Suppressor macrophage (primary cell): ENCODE measurements at regions not wholly inside any gene's neighbourhood (a gene's known extent, or its start where the extent isn't known, plus 50 kb on each side); places are given as distances from the start of the nearest gene placed in this dataset.

ENCODE experiments used
- DNase-seq, 4 experiments: peaks; one replicate each; pipeline ENCODE4 v3.0.0-alpha.2; 2020 to 2022

GRCh38 chr1:39085174-39085573 lies 59.0 kb downstream of the NDUFS5 start:
- DNase-seq, result no peak

DNA sequence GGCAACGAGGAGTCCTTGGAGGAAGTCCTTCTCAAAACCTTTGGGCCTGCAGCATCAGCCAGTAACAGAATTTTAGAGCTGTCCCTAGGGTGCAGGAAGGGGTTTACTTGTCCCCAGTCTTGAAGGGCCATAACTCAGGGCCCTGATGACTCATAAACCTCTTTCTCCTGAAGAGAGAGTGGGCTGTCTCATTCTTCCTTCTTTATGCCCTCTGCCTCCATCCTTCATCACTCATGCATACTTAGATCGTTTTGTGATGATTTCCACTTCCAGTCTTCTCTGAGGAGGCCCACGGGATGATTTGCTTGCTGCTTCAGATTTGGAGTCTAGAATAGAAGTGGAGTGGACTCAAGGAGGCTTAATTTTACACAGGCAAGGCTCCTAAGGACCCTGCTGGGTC lies 60.2 kb downstream of the NDUFS5 start:
- peak in 1 of 4 experiments; percentile 28 for DNase-seq

DNA sequence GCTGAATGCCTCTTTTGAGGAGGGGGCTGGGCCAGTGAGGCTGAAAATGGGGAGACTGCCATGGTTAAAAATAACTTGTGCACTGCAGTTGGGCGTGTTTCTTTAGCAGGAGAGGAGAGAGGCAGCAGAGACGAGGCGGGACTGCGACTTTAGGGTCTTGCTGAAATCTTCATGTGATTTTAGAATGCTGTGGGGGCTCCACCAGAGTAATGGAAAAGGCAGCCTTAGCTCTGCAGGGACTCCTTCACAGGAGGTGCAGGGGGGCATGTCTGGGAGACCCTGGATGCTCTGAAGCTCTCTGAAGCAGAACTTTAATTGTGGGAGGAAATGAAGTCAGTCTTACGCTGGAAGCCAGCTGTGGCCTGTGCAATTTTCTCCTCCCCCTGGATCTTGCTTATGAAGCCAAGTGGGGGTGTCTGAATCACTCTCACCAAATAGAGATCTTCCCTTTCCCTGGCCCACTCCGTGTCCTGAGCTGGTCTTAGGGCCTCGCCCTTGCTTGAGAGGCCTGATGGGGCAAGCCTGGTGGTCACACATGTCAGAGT lies 60.8 kb downstream of the NDUFS5 start:
- DNase-seq, result peak; percentile 73 to 85 (median 74)

- no peak for DNase-seq
Observed at GRCh38 chr1:39087435-39087834, 61.3 kb downstream of the NDUFS5 start.

DNA sequence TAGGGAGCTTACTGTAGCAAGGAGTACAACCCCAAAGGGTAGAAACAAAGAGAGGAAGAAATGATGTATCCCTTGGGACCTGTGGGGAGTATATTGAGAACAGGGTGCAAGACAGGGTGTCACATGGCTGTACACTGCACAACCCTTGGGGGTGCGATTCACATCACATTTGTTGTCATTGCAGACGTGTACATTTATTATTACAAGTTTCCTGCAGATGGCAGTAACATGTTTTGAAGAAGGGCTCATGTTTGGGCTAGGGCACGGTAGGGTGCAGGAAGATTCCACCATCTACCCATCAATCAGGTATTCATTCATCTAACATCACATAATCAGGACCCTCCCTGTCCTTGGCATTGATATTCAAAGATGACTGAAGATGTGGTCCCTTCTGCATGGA lies 62.5 kb downstream of the NDUFS5 start:
- DNase-seq, result no peak

DNA sequence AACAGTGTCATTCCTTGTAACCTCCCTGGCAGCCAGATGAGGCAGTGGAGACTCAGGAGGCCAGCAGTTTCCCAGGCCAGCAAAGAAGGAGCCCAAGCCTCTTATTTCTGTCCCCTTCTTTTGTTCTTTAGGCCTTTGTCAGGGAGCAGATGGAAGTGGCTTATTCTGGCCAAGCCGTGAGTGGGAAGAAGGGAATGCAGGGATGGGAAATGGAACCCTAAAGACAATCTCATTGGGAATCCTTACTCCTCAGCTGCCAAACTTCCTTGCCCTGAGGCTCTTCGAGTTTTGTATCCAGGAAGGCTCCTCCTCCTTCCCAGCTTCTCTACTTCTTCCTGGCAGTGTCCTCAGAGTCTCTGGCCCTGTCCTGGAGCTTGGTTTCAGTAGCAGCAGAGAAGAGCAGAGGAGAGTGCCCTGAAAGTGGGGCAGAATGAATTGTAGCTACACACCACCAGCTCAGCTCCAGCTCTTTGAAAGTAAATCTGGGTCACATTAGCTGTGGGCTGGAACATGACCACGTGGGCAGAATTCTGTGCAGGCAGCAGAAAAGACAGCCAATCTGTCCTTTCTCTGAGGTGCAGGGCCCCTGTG lies 63.9 kb downstream of the NDUFS5 start:
- no peak for DNase-seq

GRCh38 chr1:39090757-39091380 lies 64.7 kb downstream of the NDUFS5 start:
- DNase-seq, result no peak

GRCh38 chr1:39091845-39092645 lies 65.9 kb downstream of the NDUFS5 start:
- DNase-seq, result peak; percentile 59 to 81 (median 72)

- no peak for DNase-seq
Observed at GRCh38 chr1:39094685-39095084, 68.5 kb downstream of the NDUFS5 start.

- peak; percentile 84 to 93 (median 90) for DNase-seq
Observed at GRCh38 chr1:39098546-39099250, 72.5 kb downstream of the NDUFS5 start.

GRCh38 chr1:39102537-39103327 lies 76.6 kb downstream of the NDUFS5 start:
- peak; percentile 90 to 98 (median 95) for DNase-seq

DNA sequence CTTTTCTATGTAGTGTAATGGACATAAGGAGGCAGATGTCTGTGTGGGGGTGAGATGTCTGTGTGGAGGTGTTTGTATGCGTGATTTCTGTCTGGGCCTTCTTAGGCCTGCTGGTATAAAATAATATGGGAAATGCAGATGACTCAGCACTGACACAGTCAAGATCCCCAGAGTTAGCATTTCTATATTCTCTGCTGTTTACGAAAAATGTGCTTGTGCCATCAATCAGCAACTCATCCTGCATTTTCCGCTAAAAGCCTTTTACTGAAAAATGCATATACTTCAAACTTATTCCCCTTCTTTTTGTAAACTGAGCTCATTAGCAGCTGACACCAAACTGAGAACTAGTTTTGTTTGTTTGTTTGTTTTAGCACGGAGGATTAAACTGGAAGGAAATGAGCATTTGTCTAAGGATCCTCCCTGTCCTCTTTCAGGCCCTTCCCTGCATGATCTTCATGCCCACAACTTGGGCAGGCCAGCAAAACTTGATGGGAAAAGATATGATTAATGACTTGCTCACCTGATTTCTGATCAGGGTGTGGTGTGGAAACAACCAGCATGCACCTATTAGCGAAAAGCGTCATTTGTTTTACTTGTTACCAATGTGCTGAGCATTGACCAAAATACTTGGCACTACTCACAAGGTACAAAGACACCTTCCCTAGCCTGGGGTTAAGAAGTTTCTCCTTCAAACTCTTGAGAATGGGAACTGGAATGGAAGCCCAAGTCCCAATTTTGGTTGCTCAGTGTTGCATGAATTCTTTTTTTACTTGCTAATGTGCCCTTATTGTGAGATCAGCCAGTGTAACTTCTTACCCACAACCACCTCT lies 77.4 kb downstream of the NDUFS5 start:
- DNase-seq, result peak in 2 of 4 experiments; percentile 12 to 37

GRCh38 chr1:39104158-39105060 lies 78.3 kb downstream of the NDUFS5 start:
- DNase-seq, result peak; percentile 31 to 68 (median 60)

DNA sequence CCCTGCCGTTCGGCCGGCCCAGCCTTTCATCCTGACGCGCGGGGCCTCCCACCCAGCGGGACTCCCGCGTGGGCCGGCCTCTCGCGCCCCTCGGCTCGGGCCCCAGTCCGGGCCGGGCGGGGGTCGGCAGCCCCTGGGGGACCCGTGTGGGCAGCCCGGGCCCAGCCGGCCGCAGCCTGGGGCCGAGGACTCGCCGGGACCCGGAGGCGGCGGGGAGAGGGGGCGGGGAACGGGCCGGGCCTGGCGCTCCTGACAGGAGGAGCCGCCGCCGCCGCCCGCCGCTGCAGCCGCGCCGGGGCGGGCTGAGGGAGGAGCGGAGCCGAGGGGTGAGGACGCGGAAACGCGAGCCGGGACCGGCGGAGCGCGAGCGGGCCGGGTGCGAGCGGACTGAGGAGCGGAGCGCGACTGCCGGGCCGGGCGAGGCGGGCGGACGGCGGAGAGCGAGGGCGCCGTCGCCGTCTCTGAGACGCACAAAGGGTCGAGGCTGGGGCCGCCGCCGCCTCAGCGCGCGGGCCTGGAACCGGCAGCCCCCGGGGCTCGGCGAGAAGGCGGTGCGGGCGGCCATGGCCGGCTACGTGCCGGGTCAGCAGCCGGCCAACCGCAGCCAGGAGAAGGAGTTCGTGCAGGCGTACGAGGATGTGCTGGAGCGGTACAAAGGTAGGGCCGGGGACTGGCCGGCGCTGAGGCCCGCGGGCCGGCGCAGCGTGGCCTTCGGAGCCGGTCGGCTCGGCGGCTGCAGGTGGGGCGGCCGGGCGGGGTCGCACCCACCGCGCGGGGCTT lies 79.1 kb downstream of the NDUFS5 start:
- DNase-seq, result peak; percentile 74 to 93 (median 85)

- DNase-seq, result peak; percentile 49 to 72 (median 57)
Observed at GRCh38 chr1:39105841-39106765, 80.0 kb downstream of the NDUFS5 start.

- DNase-seq, result no peak
Observed at GRCh38 chr1:39106801-39107327, 80.7 kb downstream of the NDUFS5 start.
